CD4-positive, alpha-beta T cell (primary cell): ENCODE measurements at regions not wholly inside any gene's neighbourhood (a gene's known extent, or its start where the extent isn't known, plus 50 kb on each side); places are given as distances from the start of the nearest gene placed in this dataset.

Source experiments
- ATAC-seq: fragments of 200-7000 bp; cut with Tn5 transposase; one replicate; pipeline ENCODE4 v1.10.0; 2022; ENCODE audit warnings: mild to moderate bottlenecking; ENCODE audit not compliant: poor library complexity
- CTCF ChIA-PET: fragments of 350-600 bp; sonication (Branson Sonifier 250); formaldehyde crosslinking; loops from one replicate; lab custom pipeline; 2021; ENCODE audit warnings: antibody characterized with exemption, inconsistent platforms; lab: Charles Lee
- POLR2A ChIA-PET: fragments of 350-600 bp; sonication (Branson Sonifier 250); formaldehyde crosslinking; loops from one replicate; lab custom pipeline; 2021; ENCODE audit warnings: antibody characterized with exemption, inconsistent platforms; lab: Charles Lee
- DNase-seq, 14 experiments: peaks; one replicate each; pipeline ENCODE4 v3.0.0-alpha.2; 2013 to 2020; ENCODE audit warnings: mixed read lengths in 2 of 14
- H3K27ac ChIP-seq, 2 donors: one replicate each; pipeline versions ENCODE4 v1.5.1 to v1.7.0; 2013; ENCODE audit warnings: low read length in 2 of 2, low read depth in 1 of 2, mild to moderate bottlenecking in 1 of 2
- H3K27me3 ChIP-seq, 2 experiments: 1 replicate in 1 of 2; 2 replicates in 1 of 2; pipeline versions ENCODE4 v1.6.1 to v1.7.0; 2013; ENCODE audit warnings: low read length in 2 of 2, control low read depth in 1 of 2, mild to moderate bottlenecking in 1 of 2, moderate library complexity in 1 of 2; ENCODE audit not compliant: insufficient read depth in 2 of 2, control insufficient read depth in 1 of 2
- H3K36me3 ChIP-seq: one replicate; pipeline ENCODE4 v1.6.1; 2013; ENCODE audit warnings: low read length, control low read depth; ENCODE audit not compliant: insufficient read depth
- H3K4me1 ChIP-seq: one replicate; pipeline ENCODE4 v1.6.1; 2013; ENCODE audit warnings: low read length, control low read depth; ENCODE audit not compliant: insufficient read depth
- H3K4me3 ChIP-seq: one replicate; pipeline ENCODE4 v1.5.1; 2013; ENCODE audit warnings: mild to moderate bottlenecking, low read length, moderate library complexity
- H3K9me3 ChIP-seq, 2 experiments: 1 replicate in 1 of 2; 2 replicates in 1 of 2; pipeline versions ENCODE4 v1.6.1 to v1.7.0; 2013; ENCODE audit warnings: low read length in 2 of 2, mild to moderate bottlenecking in 2 of 2, control low read depth in 1 of 2, moderate library complexity in 1 of 2; ENCODE audit not compliant: control insufficient read depth in 1 of 2, insufficient read depth in 1 of 2
- H3K27ac Mint-ChIP-seq: one replicate; pipeline ENCODE4 v1.8.0; 2020; ENCODE audit warnings: mixed read lengths
- H3K27me3 Mint-ChIP-seq: one replicate; pipeline ENCODE4 v1.8.0; 2021; ENCODE audit warnings: mixed read lengths
- H3K36me3 Mint-ChIP-seq: one replicate; pipeline ENCODE4 v1.8.0; 2021; ENCODE audit warnings: low read depth, mixed read lengths
- H3K4me1 Mint-ChIP-seq: one replicate; pipeline ENCODE4 v1.8.0; 2021; ENCODE audit warnings: low read depth, mixed read lengths
- H3K4me3 Mint-ChIP-seq: one replicate; pipeline ENCODE4 v1.8.0; 2020; ENCODE audit warnings: mild to moderate bottlenecking, mixed read lengths
- H3K9me3 Mint-ChIP-seq: one replicate; pipeline ENCODE4 v1.8.0; 2020; ENCODE audit warnings: mixed read lengths
- intact Hi-C, 2 experiments: fragments of 100-400 bp; cut with DNase I in 1 of 2; cut with micrococcal nuclease in 1 of 2; formaldehyde crosslinking; loops; one replicate each; pipeline versions ENCODE4 v1.15.1 to v1.9.0; 2023 to 2025; cut with DNase I, micrococcal nuclease
- TF ChIP-seq, protein P1 (sequence below): fragments of 200-600 bp; IDR thresholded peaks from one replicate; pipeline ENCODE4 v1.8.0; 2022; ENCODE audit warnings: antibody characterized with exemption, mild to moderate bottlenecking

- Mint-ChIP-seq H3K4me1 (no peaks in the 10 kb centered on the region), H3K27ac (no peak overlapping the region), H3K9me3 (no peaks in the 10 kb centered on the region), H3K27me3 (no peaks in the 10 kb centered on the region), H3K36me3 (no peaks in the 10 kb centered on the region), H3K4me3 (no peak overlapping the region)
- DNase-seq (no peak), ATAC-seq (no peak)
- no peaks in the 10 kb centered on the region for H3K9me3 ChIP-seq
- ChIA-PET POLR2A (no interaction called here), CTCF (no interaction called here)
- H3K4me3 ChIP-seq = no peak overlapping the region
- TF ChIP-seq, protein P1, sequence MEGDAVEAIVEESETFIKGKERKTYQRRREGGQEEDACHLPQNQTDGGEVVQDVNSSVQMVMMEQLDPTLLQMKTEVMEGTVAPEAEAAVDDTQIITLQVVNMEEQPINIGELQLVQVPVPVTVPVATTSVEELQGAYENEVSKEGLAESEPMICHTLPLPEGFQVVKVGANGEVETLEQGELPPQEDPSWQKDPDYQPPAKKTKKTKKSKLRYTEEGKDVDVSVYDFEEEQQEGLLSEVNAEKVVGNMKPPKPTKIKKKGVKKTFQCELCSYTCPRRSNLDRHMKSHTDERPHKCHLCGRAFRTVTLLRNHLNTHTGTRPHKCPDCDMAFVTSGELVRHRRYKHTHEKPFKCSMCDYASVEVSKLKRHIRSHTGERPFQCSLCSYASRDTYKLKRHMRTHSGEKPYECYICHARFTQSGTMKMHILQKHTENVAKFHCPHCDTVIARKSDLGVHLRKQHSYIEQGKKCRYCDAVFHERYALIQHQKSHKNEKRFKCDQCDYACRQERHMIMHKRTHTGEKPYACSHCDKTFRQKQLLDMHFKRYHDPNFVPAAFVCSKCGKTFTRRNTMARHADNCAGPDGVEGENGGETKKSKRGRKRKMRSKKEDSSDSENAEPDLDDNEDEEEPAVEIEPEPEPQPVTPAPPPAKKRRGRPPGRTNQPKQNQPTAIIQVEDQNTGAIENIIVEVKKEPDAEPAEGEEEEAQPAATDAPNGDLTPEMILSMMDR = no peak
- no peaks in the 10 kb centered on the region for H3K4me1 ChIP-seq
- H3K27ac ChIP-seq = no peak overlapping the region
- intact Hi-C loops = no loop called here
- H3K36me3 ChIP-seq = no peaks in the 10 kb centered on the region
- no peaks in the 10 kb centered on the region for H3K27me3 ChIP-seq
Observed at GRCh38 chrX:42466332-42467046, 311.5 kb downstream of the PPP1R2C start.

DNA sequence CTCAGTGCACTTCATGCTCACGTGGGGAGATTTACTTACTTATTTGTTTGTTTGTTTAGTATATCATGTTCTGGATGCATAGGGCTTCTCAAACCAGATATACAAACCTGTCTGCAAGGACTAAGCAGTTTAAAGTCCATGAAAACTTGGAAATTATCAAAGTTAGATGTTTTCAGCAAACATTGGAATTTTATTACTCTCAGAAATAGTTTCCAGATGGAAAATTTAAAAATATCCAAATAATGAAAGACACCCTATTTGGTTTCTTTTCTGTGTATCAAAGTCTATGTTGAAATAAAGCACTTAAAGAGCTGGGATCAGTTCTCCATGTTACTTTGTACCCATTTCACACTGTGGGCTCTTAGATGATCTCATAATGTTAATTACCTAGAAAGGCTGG lies 312.1 kb downstream of the PPP1R2C start:
- intact Hi-C loops = no loop called here
- Mint-ChIP-seq H3K4me3 (no peak overlapping the region), H3K9me3 (no peaks in the 10 kb centered on the region), H3K27me3 (no peaks in the 10 kb centered on the region), H3K27ac (no peak overlapping the region), H3K36me3 (no peaks in the 10 kb centered on the region), H3K4me1 (no peaks in the 10 kb centered on the region)
- no peak overlapping the region for H3K4me3 ChIP-seq
- H3K36me3 ChIP-seq = no peaks in the 10 kb centered on the region
- TF ChIP-seq, protein P1 = no peak
- ChIA-PET CTCF (no interaction called here), POLR2A (no interaction called here)
- H3K4me1 ChIP-seq = no peaks in the 10 kb centered on the region
- no peak overlapping the region for H3K27ac ChIP-seq
- no peak for ATAC-seq
- H3K27me3 ChIP-seq = no peaks in the 10 kb centered on the region
- DNase-seq = no peak
- H3K9me3 ChIP-seq = no peaks in the 10 kb centered on the region

DNA sequence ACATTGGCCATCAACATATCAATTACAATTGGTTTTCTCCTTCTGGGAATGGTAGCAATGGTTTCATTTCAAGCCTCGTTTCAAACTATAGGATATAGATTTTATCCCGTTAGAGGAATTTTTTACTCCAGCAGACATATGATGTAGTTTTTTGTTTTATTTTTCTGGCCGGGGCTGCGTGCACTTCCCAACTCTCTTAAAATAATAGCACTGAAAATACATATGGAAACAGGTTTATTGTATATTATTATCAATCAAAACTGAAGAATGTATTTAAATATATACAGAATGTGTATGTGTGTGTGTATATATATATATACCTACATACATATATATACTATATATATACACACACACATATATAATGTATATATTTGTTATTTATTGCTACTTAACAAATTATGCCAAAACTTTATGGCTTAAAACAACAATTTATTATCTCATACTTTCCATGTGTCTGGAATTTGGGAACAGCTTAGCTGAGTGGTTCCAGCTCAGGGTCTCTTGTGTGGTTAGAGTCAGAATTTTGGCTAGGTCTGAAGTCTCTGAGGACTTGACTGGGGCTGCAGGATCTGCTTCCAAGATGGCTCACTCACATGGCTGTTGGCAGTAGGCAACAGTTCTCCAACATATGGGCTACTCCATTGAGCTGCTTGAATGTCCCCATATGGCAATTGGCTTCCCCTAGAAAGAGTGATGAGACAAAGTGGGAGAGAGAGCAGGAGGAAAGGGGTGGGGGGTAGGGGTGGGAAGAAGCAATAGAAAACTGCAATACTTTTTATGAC lies 314.1 kb downstream of the PPP1R2C start:
- no peaks in the 10 kb centered on the region for H3K27me3 Mint-ChIP-seq

More for the DNA sequence above, 314.1 kb downstream of the PPP1R2C start:
- intact Hi-C loops = no loop called here
- H3K4me1 Mint-ChIP-seq = no peaks in the 10 kb centered on the region
- TF ChIP-seq, protein P1 = no peak
- no peak overlapping the region for H3K27ac ChIP-seq
- ChIA-PET POLR2A (no interaction called here), CTCF (no interaction called here)
- ATAC-seq (no peak), DNase-seq (no peak)
- H3K36me3 ChIP-seq = no peaks in the 10 kb centered on the region
- H3K4me3 ChIP-seq = no peak overlapping the region
- H3K4me3 Mint-ChIP-seq = no peak overlapping the region
- H3K27ac Mint-ChIP-seq = no peak overlapping the region
- H3K4me1 ChIP-seq = no peaks in the 10 kb centered on the region
- H3K9me3 ChIP-seq = no peaks in the 10 kb centered on the region
- H3K36me3 Mint-ChIP-seq = no peaks in the 10 kb centered on the region
- H3K27me3 ChIP-seq = no peaks in the 10 kb centered on the region
- H3K9me3 Mint-ChIP-seq = no peaks in the 10 kb centered on the region
